ENCODE measurements at regions not wholly inside any gene's neighbourhood (a gene's known extent, or its start where the extent isn't known, plus 50 kb on each side); places are given as distances from the start of the nearest gene placed in this dataset.
A peak's percentile ranks its signal among the peaks of the same experiment; 100 is the strongest.
"Not testable (repeated sequence)": the region's sequence is repeated elsewhere in the genome, so short reads cannot be mapped to it uniquely, and the experiment has no call there.

GRCh38 chr6:159639721-159640120 lies 53.3 kb downstream of the SOD2 start:
- H3K27me3 ChIP-seq: no peaks in the 10 kb centered on the region
- intact Hi-C loops (cut with DNase I): no loop called here
- DNase-seq (no peak), ATAC-seq (no peak)
- H3K4me1 ChIP-seq: peaks cover 0 to 9% (median 0%) of the 10 kb centered on the region in 12 donors
- no peak for TF ChIP-seq POLR2A (IDR thresholded peaks at IDR 0.05)
- peaks cover 0 to 5% (median 0%) of the 10 kb centered on the region in 12 donors for H3K9me3 ChIP-seq
- 70 to 77% (median 74%) methylated on average over 3 of the region's 3 CpGs for WGBS, 4 donors
- no peaks in the 10 kb centered on the region for H3K36me3 ChIP-seq
- no peak overlapping the region for H3K27ac ChIP-seq
- H3K4me3 ChIP-seq: no peak overlapping the region

GRCh38 chr6:159633196-159633595 lies 59.8 kb downstream of the SOD2 start:
- TF ChIP-seq POLR2A (IDR thresholded peaks at IDR 0.05) (no peak), CTCF (IDR thresholded peaks at IDR 0.05) (peak in 5 of 12 donors; percentile 9 to 34 (median 28))
- no peak overlapping the region for H3K4me3 ChIP-seq
- no peaks in the 10 kb centered on the region for H3K4me1 ChIP-seq
- H3K27me3 ChIP-seq: no peaks in the 10 kb centered on the region
- no peaks in the 10 kb centered on the region for H3K36me3 ChIP-seq
- no peak for DNase-seq
- intact Hi-C loops (cut with DNase I): no loop called here
- 76 to 82% (median 81%) methylated on average over 5 of the region's 5 CpGs for WGBS, 4 donors
- ATAC-seq: no peak
- H3K27ac ChIP-seq: no peak overlapping the region
- peaks cover 0 to 5% (median 0%) of the 10 kb centered on the region in 12 donors for H3K9me3 ChIP-seq

GRCh38 chr6:159631886-159632285 lies 61.2 kb downstream of the SOD2 start:
- no peaks in the 10 kb centered on the region for H3K9me3 ChIP-seq
- intact Hi-C loops (cut with DNase I): no loop called here
- DNase-seq: no peak
- no peaks in the 10 kb centered on the region for H3K36me3 ChIP-seq
- ATAC-seq: no peak
- no peak for TF ChIP-seq POLR2A (IDR thresholded peaks at IDR 0.05)
- no peak for TF ChIP-seq CTCF (IDR thresholded peaks at IDR 0.05)
- 90 to 95% (median 91%) methylated on average over 5 of the region's 5 CpGs for WGBS, 4 donors
- no peaks in the 10 kb centered on the region for H3K27me3 ChIP-seq
- H3K27ac ChIP-seq: no peak overlapping the region
- H3K4me1 ChIP-seq: no peaks in the 10 kb centered on the region
- H3K4me3 ChIP-seq: no peak overlapping the region

GRCh38 chr6:159627939-159628338 lies 65.1 kb downstream of the SOD2 start:
- intact Hi-C loops (cut with DNase I): no loop called here
- Histone ChIP-seq H3K27ac (no peak overlapping the region), H3K9me3 (no peaks in the 10 kb centered on the region), H3K4me3 (no peak overlapping the region), H3K4me1 (no peaks in the 10 kb centered on the region), H3K36me3 (no peaks in the 10 kb centered on the region), H3K27me3 (no peaks in the 10 kb centered on the region)
- DNase-seq (no peak), ATAC-seq (no peak)
- TF ChIP-seq POLR2A (IDR thresholded peaks at IDR 0.05) (no peak), CTCF (IDR thresholded peaks at IDR 0.05) (no peak)
- 84 to 93% (median 91%) methylated on average over 2 of the region's 2 CpGs for WGBS, 4 donors

DNA sequence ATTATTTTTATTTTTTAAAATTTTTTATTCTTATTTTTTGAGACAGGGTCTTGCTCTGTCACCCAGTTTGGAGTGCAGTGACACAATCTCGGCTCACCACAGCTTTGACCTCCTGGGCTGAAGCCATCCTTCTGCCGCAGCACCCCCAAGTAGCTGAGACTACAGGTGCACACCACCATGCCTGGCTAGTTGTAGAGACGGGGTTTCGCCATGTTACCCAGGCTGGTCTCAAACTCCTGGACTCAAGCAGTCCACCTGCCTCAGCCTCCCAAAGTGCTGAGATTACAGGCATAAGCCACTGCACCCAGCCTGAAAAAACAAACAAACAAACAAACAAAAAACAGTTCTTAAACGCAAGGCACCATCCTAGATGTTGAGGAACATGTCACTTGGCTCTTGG lies 66.5 kb downstream of the SOD2 start:
- ATAC-seq; H3K27ac ChIP-seq; H3K9me3 ChIP-seq; intact Hi-C loops (cut with DNase I); H3K4me1 ChIP-seq; H3K4me3 ChIP-seq; H3K27me3 ChIP-seq; H3K36me3 ChIP-seq; DNase-seq: not testable (repeated sequence)
- 91 to 96% (median 95%) methylated on average over 5 of the region's 5 CpGs for WGBS, 4 donors
